Esophagus muscularis mucosa (tissue), 4 donors: ENCODE measurements at regions not wholly inside any gene's neighbourhood (a gene's known extent, or its start where the extent isn't known, plus 50 kb on each side); places are given as distances from the start of the nearest gene placed in this dataset.

ENCODE experiments used
- DNase-seq: peaks from one replicate; pipeline ENCODE4 v3.0.0-alpha.2; 2017; ENCODE audit errors: extremely low spot score
- H3K27ac ChIP-seq, 4 donors: fragments of 200-600 bp; sonication (generic); replicated peaks in 1 of 4; 1 replicate in 3 of 4; 2 replicates in 1 of 4; pipeline ENCODE4 v1.5.1; 2016 to 2019; ENCODE audit warnings: mild to moderate bottlenecking in 1 of 4
- H3K27me3 ChIP-seq, 4 donors: fragments of 200-600 bp; sonication (generic); one replicate each; pipeline versions ENCODE4 v1.5.1 to v1.6.0; 2016 to 2019
- H3K36me3 ChIP-seq, 4 donors: fragments of 200-600 bp; sonication (generic); one replicate each; pipeline ENCODE4 v1.5.1; 2016 to 2019
- H3K4me1 ChIP-seq, 4 donors: fragments of 200-600 bp; sonication (generic); one replicate each; pipeline ENCODE4 v1.5.1; 2016 to 2019
- H3K4me3 ChIP-seq, 4 donors: fragments of 200-600 bp; sonication (generic); 1 replicate in 2 of 4; 2 replicates in 2 of 4; pipeline ENCODE4 v1.5.1; 2016 to 2019; ENCODE audit warnings: mild to moderate bottlenecking in 4 of 4, moderate library complexity in 1 of 4
- H3K9me3 ChIP-seq, 4 donors: fragments of 200-600 bp; sonication (generic); 1 replicate in 3 of 4; 2 replicates in 1 of 4; pipeline ENCODE4 v1.5.1; 2016 to 2019
- CTCF ChIP-seq, 3 experiments: fragments of 200-600 bp in 2 of 3; fragments of 450-650 bp in 1 of 3; sonication (generic) in 2 of 3; IDR thresholded peaks; one replicate each; pipeline ENCODE4 v1.5.1; 2017 to 2019; ENCODE audit warnings: antibody characterized with exemption in 3 of 3, mild to moderate bottlenecking in 2 of 3, moderate library complexity in 1 of 3
- EP300 ChIP-seq: sonication (generic); formaldehyde crosslinking; IDR thresholded peaks from one replicate; pipeline ENCODE4 v1.6.1; 2017; ENCODE audit warnings: antibody characterized with exemption
- POLR2A ChIP-seq: fragments of 450-650 bp; IDR thresholded peaks from one replicate; pipeline ENCODE4 v1.6.1; 2017; ENCODE audit warnings: antibody characterized with exemption, moderate library complexity, mild to moderate bottlenecking, low read depth
- POLR2AphosphoS5 ChIP-seq, 2 donors: sonication (generic); formaldehyde crosslinking; IDR thresholded peaks; one replicate each; pipeline ENCODE4 v1.6.1; 2017; ENCODE audit warnings: antibody characterized with exemption in 2 of 2
- WGBS: methylation state at CpG from one replicate; pipeline ENCODE4 v1.1.5; 2018; 5-methylcytosine and 5-hydroxymethylcytosine counted together
- intact Hi-C: fragments of 100-400 bp; cut with DNase I; formaldehyde crosslinking; loops from one replicate; pipeline ENCODE4 v1.15.1; 2023

GRCh38 chr14:94906577-94906976, 136.7 kb upstream of the GSC start:
- DNase-seq, result no peak
- peaks cover 0 to 7% (median 3%) of the 10 kb centered on the region in 4 donors for H3K4me1 ChIP-seq
- 91% methylated on average over 4 of the region's 4 CpGs for WGBS
- intact Hi-C loops, result loop anchor here (10.0 kb wide), 1 partner anchor 188 kb away; no protein-coding TSS in a partner anchor
- TF ChIP-seq CTCF (IDR thresholded peaks at IDR 0.05), result no peak
- TF ChIP-seq POLR2A, result no peak
- TF ChIP-seq POLR2AphosphoS5 (IDR thresholded peaks at IDR 0.05), result no peak
- no peak for TF ChIP-seq EP300
- no peak overlapping the region for H3K27ac ChIP-seq
- peaks cover 0 to 4% (median 2%) of the 10 kb centered on the region in 4 donors for H3K9me3 ChIP-seq
- H3K4me3 ChIP-seq, result no peak overlapping the region
- no peaks in the 10 kb centered on the region for H3K36me3 ChIP-seq
- H3K27me3 ChIP-seq, result peaks cover 0 to 3% (median 0%) of the 10 kb centered on the region in 4 donors

GRCh38 chr14:94904636-94905035, 134.7 kb upstream of the GSC start:
- Histone ChIP-seq H3K4me3 (no peak overlapping the region), H3K4me1 (peaks cover 0 to 7% (median 3%) of the 10 kb centered on the region in 4 donors), H3K27me3 (peaks cover 0 to 2% (median 0%) of the 10 kb centered on the region in 4 donors), H3K27ac (no peak overlapping the region), H3K36me3 (no peaks in the 10 kb centered on the region), H3K9me3 (no peaks in the 10 kb centered on the region)
- no peak for DNase-seq
- TF ChIP-seq CTCF (IDR thresholded peaks at IDR 0.05), result no peak
- no peak for TF ChIP-seq EP300
- no peak for TF ChIP-seq POLR2AphosphoS5 (IDR thresholded peaks at IDR 0.05)
- TF ChIP-seq POLR2A, result no peak
- WGBS, result 59% methylated on average over 4 of the region's 4 CpGs
- intact Hi-C loops, result loop anchor here (10.0 kb wide), 1 partner anchor 190 kb away; no protein-coding TSS in a partner anchor

- WGBS, result 75% methylated on average over 3 of the region's 3 CpGs
- intact Hi-C loops, result loop anchor here (10.0 kb wide), 1 partner anchor 191 kb away; no protein-coding TSS in a partner anchor
- Histone ChIP-seq H3K27me3 (no peaks in the 10 kb centered on the region), H3K4me1 (peaks cover 0 to 7% (median 3%) of the 10 kb centered on the region in 4 donors), H3K27ac (no peak overlapping the region), H3K36me3 (no peaks in the 10 kb centered on the region), H3K4me3 (no peak overlapping the region), H3K9me3 (no peaks in the 10 kb centered on the region)
- TF ChIP-seq EP300 (no peak), POLR2AphosphoS5 (IDR thresholded peaks at IDR 0.05) (no peak), POLR2A (no peak), CTCF (IDR thresholded peaks at IDR 0.05) (peak in 2 of 3 experiments; percentile 32 to 38)
- no peak for DNase-seq
These were observed 134.0 kb upstream of the GSC start for GRCh38 chr14:94903883-94904282.

GRCh38 chr14:94903338-94903737, 133.4 kb upstream of the GSC start:
- no peak for DNase-seq
- H3K27me3 ChIP-seq, result no peaks in the 10 kb centered on the region
- H3K4me3 ChIP-seq, result no peak overlapping the region
- H3K27ac ChIP-seq, result no peak overlapping the region
- no peaks in the 10 kb centered on the region for H3K36me3 ChIP-seq
- H3K9me3 ChIP-seq, result no peaks in the 10 kb centered on the region
- 93% methylated on average over 4 of the region's 4 CpGs for WGBS
- H3K4me1 ChIP-seq, result peaks cover 0 to 7% (median 3%) of the 10 kb centered on the region in 4 donors
- TF ChIP-seq POLR2A (no peak), POLR2AphosphoS5 (IDR thresholded peaks at IDR 0.05) (no peak), CTCF (IDR thresholded peaks at IDR 0.05) (no peak), EP300 (no peak)
- intact Hi-C loops, result loop anchor here (10.0 kb wide), 1 partner anchor 191 kb away; no protein-coding TSS in a partner anchor

GRCh38 chr14:94897561-94897960, 127.6 kb upstream of the GSC start:
- no peak for TF ChIP-seq EP300
- no peak for TF ChIP-seq POLR2A
- TF ChIP-seq CTCF (IDR thresholded peaks at IDR 0.05), result no peak
- no peak for TF ChIP-seq POLR2AphosphoS5 (IDR thresholded peaks at IDR 0.05)
- Histone ChIP-seq H3K9me3 (peaks cover 0 to 5% (median 0%) of the 10 kb centered on the region in 4 donors), H3K36me3 (no peaks in the 10 kb centered on the region), H3K4me1 (no peaks in the 10 kb centered on the region), H3K4me3 (no peak overlapping the region), H3K27me3 (no peaks in the 10 kb centered on the region), H3K27ac (no peak overlapping the region)
- no peak for DNase-seq
- 66% methylated on average over 4 of the region's 4 CpGs for WGBS
- intact Hi-C loops, result no loop called here
